HG02943 (cell line): ENCODE measurements at regions not wholly inside any gene's neighbourhood (a gene's known extent, or its start where the extent isn't known, plus 50 kb on each side); places are given as distances from the start of the nearest gene placed in this dataset.

Experiments used
- ATAC-seq: cut with Tn5 transposase; IDR thresholded peaks from one replicate; pipeline ENCODE4 v1.9.1; 2021; ENCODE audit warnings: mild to moderate bottlenecking, low read depth, moderate library complexity; ENCODE audit not compliant: unreplicated experiment

- no peak for ATAC-seq
These were observed 125.2 kb upstream of the PROK2 start for GRCh38 chr3:71910108-71910507.

- no peak for ATAC-seq
These were observed 123.0 kb upstream of the PROK2 start for GRCh38 chr3:71907996-71908395.

- ATAC-seq: no peak
These were observed 122.0 kb upstream of the PROK2 start for GRCh38 chr3:71906976-71907375.

- ATAC-seq: no peak
These were observed 120.5 kb upstream of the PROK2 start for GRCh38 chr3:71905426-71905825.

- no peak for ATAC-seq
These were observed 119.0 kb upstream of the PROK2 start for GRCh38 chr3:71903936-71904335.

GRCh38 chr3:71903112-71903495, 118.2 kb upstream of the PROK2 start:
- ATAC-seq: no peak

GRCh38 chr3:71902258-71903111, 117.5 kb upstream of the PROK2 start:
- ATAC-seq: no peak

- ATAC-seq: no peak
These were observed 116.7 kb upstream of the PROK2 start for GRCh38 chr3:71901645-71902044.

- ATAC-seq: no peak
These were observed 115.1 kb upstream of the PROK2 start for GRCh38 chr3:71900057-71900456.

- ATAC-seq: no peak
These were observed 111.8 kb upstream of the PROK2 start for GRCh38 chr3:71896751-71897150.

- no peak for ATAC-seq
These were observed 108.9 kb upstream of the PROK2 start for GRCh38 chr3:71893702-71894479.

GRCh38 chr3:71893122-71893521, 108.2 kb upstream of the PROK2 start:
- ATAC-seq: no peak

- no peak for ATAC-seq
These were observed 106.5 kb upstream of the PROK2 start for GRCh38 chr3:71891483-71891882.

- no peak for ATAC-seq
These were observed 105.5 kb upstream of the PROK2 start for GRCh38 chr3:71890356-71890931.

- no peak for ATAC-seq
These were observed 102.3 kb upstream of the PROK2 start for GRCh38 chr3:71887256-71887655.

- ATAC-seq: no peak
These were observed 100.1 kb upstream of the PROK2 start for GRCh38 chr3:71885006-71885405.

- no peak for ATAC-seq
These were observed 96.8 kb upstream of the PROK2 start for GRCh38 chr3:71881732-71882131.

GRCh38 chr3:71881041-71881440, 96.1 kb upstream of the PROK2 start:
- ATAC-seq: no peak

GRCh38 chr3:71879089-71879488, 94.1 kb upstream of the PROK2 start:
- no peak for ATAC-seq

GRCh38 chr3:71876135-71877105, 91.5 kb upstream of the PROK2 start:
- no peak for ATAC-seq
